IMR-90 (cell line): ENCODE measurements at regions not wholly inside any gene's neighbourhood (a gene's known extent, or its start where the extent isn't known, plus 50 kb on each side); places are given as distances from the start of the nearest gene placed in this dataset.

Experiments
- ATAC-seq: fragments of 200-7000 bp; cut with Tn5 transposase; 2 replicates; pipeline ENCODE4 v1.9.1; 2020; ENCODE audit warnings: low read depth, mild to moderate bottlenecking, moderate library complexity
- BruUV-seq: library from RNA; stranded (reverse); fragments of 400-500 nt; replicated peaks from 2 replicates; lab custom pipeline; 2021; lab: Mats Ljungman, UMichigan
- CTCF ChIA-PET: fragments of 300-600 bp; formaldehyde crosslinking; extraction: SDS; loops from one replicate; lab custom pipeline; 2021; ENCODE audit warnings: antibody characterized with exemption; lab: Yijun Ruan, JAX
- POLR2A ChIA-PET: fragments of 300-600 bp; sonication (Branson Sonifier 250); formaldehyde crosslinking; loops from one replicate; lab custom pipeline; 2022; ENCODE audit warnings: antibody characterized with exemption; ENCODE audit not compliant: unreplicated experiment; lab: Charles Lee
- DNase-seq: peaks from one replicate; pipeline ENCODE4 v3.0.0; 2013
- H2AFZ ChIP-seq: replicated peaks from 2 replicates; pipeline ENCODE3; 2013; ENCODE audit warnings: low read length, mild to moderate bottlenecking; ENCODE audit not compliant: poor library complexity
- H2AK5ac ChIP-seq: 2 replicates; pipeline ENCODE4 v1.6.1; 2013; ENCODE audit warnings: low read depth, low read length, inconsistent platforms
- H2AK9ac ChIP-seq: replicated peaks from 2 replicates; pipeline ENCODE3; 2013; ENCODE audit warnings: mild to moderate bottlenecking, low read depth, low read length, moderate library complexity; ENCODE audit not compliant: poor library complexity
- H2BK120ac ChIP-seq: 2 replicates; pipeline ENCODE4 v1.6.1; 2013; ENCODE audit warnings: low read depth, low read length, inconsistent platforms
- H2BK15ac ChIP-seq: 3 replicates; pipeline ENCODE4 v1.6.1; 2013; ENCODE audit warnings: low read depth, low read length, inconsistent platforms
- H2BK20ac ChIP-seq: 2 replicates; pipeline ENCODE4 v1.6.1; 2013; ENCODE audit warnings: low read depth, mild to moderate bottlenecking, inconsistent platforms, low read length, moderate library complexity
- H2BK5ac ChIP-seq: 2 replicates; pipeline ENCODE4 v1.6.1; 2013; ENCODE audit warnings: mild to moderate bottlenecking, low read depth, low read length, inconsistent platforms; ENCODE audit not compliant: poor library complexity, severe bottlenecking
- H3K14ac ChIP-seq: replicated peaks from 2 replicates; pipeline ENCODE4 v1.6.1; 2013; ENCODE audit warnings: low read depth, low read length, inconsistent platforms
- H3K18ac ChIP-seq: 2 replicates; pipeline ENCODE4 v1.6.1; 2013; ENCODE audit warnings: low read depth, low read length, control low read depth
- H3K23ac ChIP-seq: 2 replicates; pipeline ENCODE4 v1.6.1; 2013; ENCODE audit warnings: low read depth, low read length, inconsistent platforms
- H3K27ac ChIP-seq: 2 replicates; pipeline ENCODE4 v1.5.1; 2013; ENCODE audit warnings: mild to moderate bottlenecking, control low read depth, low read length; ENCODE audit not compliant: insufficient read depth
- H3K27me3 ChIP-seq: 2 replicates; pipeline ENCODE4 v1.6.1; 2013; ENCODE audit warnings: low read length; ENCODE audit not compliant: control insufficient read depth, insufficient read depth
- H3K36me3 ChIP-seq: 2 replicates; pipeline ENCODE4 v1.6.1; 2013; ENCODE audit warnings: low read length, mixed read lengths; ENCODE audit not compliant: control insufficient read depth, insufficient read depth
- H3K4ac ChIP-seq: 2 replicates; pipeline ENCODE4 v1.6.1; 2013; ENCODE audit warnings: low read depth, low read length, inconsistent platforms
- H3K4me1 ChIP-seq: 2 replicates; pipeline ENCODE4 v1.6.1; 2013; ENCODE audit warnings: low read length, mixed read lengths; ENCODE audit not compliant: control insufficient read depth, insufficient read depth
- H3K4me2 ChIP-seq: 2 replicates; pipeline ENCODE4 v1.6.1; 2013; ENCODE audit warnings: low read depth, mild to moderate bottlenecking, control low read depth, low read length, moderate library complexity
- H3K4me3 ChIP-seq: 2 replicates; pipeline ENCODE4 v1.5.1; 2013; ENCODE audit warnings: low read depth, mild to moderate bottlenecking, control low read depth, low read length, moderate library complexity; ENCODE audit not compliant: insufficient read depth
- H3K56ac ChIP-seq: 2 replicates; pipeline ENCODE4 v1.6.1; 2013; ENCODE audit warnings: low read length, inconsistent platforms; ENCODE audit not compliant: insufficient read depth; ENCODE audit errors: extremely low read depth
- H3K79me1 ChIP-seq, 2 experiments: 2 replicates each; pipeline ENCODE4 v1.6.1; 2013; ENCODE audit warnings: low read length in 2 of 2, inconsistent platforms in 1 of 2, low read depth in 1 of 2
- H3K9ac ChIP-seq: 2 replicates; pipeline ENCODE4 v1.6.1; 2013; ENCODE audit warnings: low read depth, low read length, control low read depth
- H3K9me1 ChIP-seq: 2 replicates; pipeline ENCODE4 v1.6.1; 2013; ENCODE audit warnings: low read length, inconsistent platforms; ENCODE audit not compliant: insufficient read depth
- H3K9me3 ChIP-seq: 2 replicates; pipeline ENCODE4 v1.6.1; 2013; ENCODE audit warnings: low read length; ENCODE audit not compliant: control insufficient read depth, insufficient read depth
- H4K20me1 ChIP-seq: 2 replicates; pipeline ENCODE4 v1.6.1; 2013; ENCODE audit warnings: low read length, inconsistent platforms; ENCODE audit not compliant: insufficient read depth
- H4K5ac ChIP-seq: 2 replicates; pipeline ENCODE4 v1.6.1; 2013; ENCODE audit warnings: mild to moderate bottlenecking, low read depth, low read length, control low read depth
- H4K8ac ChIP-seq, 2 experiments: 2 replicates each; pipeline ENCODE4 v1.6.1; 2013; ENCODE audit warnings: low read depth in 2 of 2, low read length in 2 of 2, control low read depth in 1 of 2, inconsistent platforms in 1 of 2
- H4K91ac ChIP-seq: 2 replicates; pipeline ENCODE4 v1.6.1; 2013; ENCODE audit warnings: low read depth, low read length, inconsistent platforms; ENCODE audit not compliant: insufficient read depth
- CEBPB ChIP-seq: IDR thresholded peaks from 2 replicates; pipeline ENCODE4 v1.6.1; 2012; ENCODE audit warnings: low read depth, low read length, improper control_type of control experiment
- CHD1 ChIP-seq: IDR thresholded peaks from 2 replicates; pipeline ENCODE4 v1.6.1; 2012; ENCODE audit warnings: low read depth, low read length, improper control_type of control experiment
- MAFK ChIP-seq: IDR thresholded peaks from 2 replicates; pipeline ENCODE4 v1.6.1; 2012; ENCODE audit warnings: low read depth, low read length, improper control_type of control experiment
- MAZ ChIP-seq: IDR thresholded peaks from 2 replicates; pipeline ENCODE4 v1.6.1; 2012; ENCODE audit warnings: low read depth, mild to moderate bottlenecking, low read length, improper control_type of control experiment, moderate library complexity, borderline replicate concordance
- MXI1 ChIP-seq: IDR thresholded peaks from 2 replicates; pipeline ENCODE4 v1.6.1; 2012; ENCODE audit warnings: low read depth, mild to moderate bottlenecking, low read length, moderate library complexity, borderline replicate concordance
- NFE2L2 ChIP-seq: fragments of 150-350 bp; IDR thresholded peaks from 2 replicates; pipeline ENCODE4 v1.6.1; 2016; ENCODE audit warnings: low read depth, mild to moderate bottlenecking, low read length
- POLR2A ChIP-seq: IDR thresholded peaks from 2 replicates; pipeline ENCODE4 v1.6.1; 2012; ENCODE audit warnings: mild to moderate bottlenecking, low read depth, low read length
- RAD21 ChIP-seq: IDR thresholded peaks from 2 replicates; pipeline ENCODE4 v1.6.1; 2012; ENCODE audit warnings: low read length, improper control_type of control experiment
- RCOR1 ChIP-seq: IDR thresholded peaks from 2 replicates; pipeline ENCODE4 v1.6.1; 2012; ENCODE audit warnings: mild to moderate bottlenecking, low read length, improper control_type of control experiment; ENCODE audit not compliant: insufficient replicate concordance
- RFX5 ChIP-seq: IDR thresholded peaks from 2 replicates; pipeline ENCODE4 v1.8.0; 2012; ENCODE audit warnings: low read depth, mild to moderate bottlenecking, low read length, moderate library complexity
- SMC3 ChIP-seq: fragments of 150-350 bp; IDR thresholded peaks from 2 replicates; pipeline ENCODE4 v1.6.1; 2016; ENCODE audit warnings: low read depth, mild to moderate bottlenecking, antibody characterized with exemption, low read length, moderate library complexity
- WGBS, 2 experiments: methylation state at CpG; one replicate each; pipeline versions ENCODE4 v1.1.5 to v1.1.7; 2013; ENCODE audit warnings: missing lambda C conversion rate in 2 of 2; ENCODE audit not compliant: insufficient read length in 1 of 2; ENCODE audit errors: extremely low coverage in 2 of 2; 5-methylcytosine and 5-hydroxymethylcytosine counted together
- dilution Hi-C: fragments of 300-500 bp; cut with HindIII; formaldehyde crosslinking; loops from one replicate; pipeline ENCODE4 v1.14.3; 2018; ENCODE audit warnings: low sequenced_read_pairs; ENCODE audit not compliant: unreplicated experiment
- in situ Hi-C: fragments of 300-500 bp; cut with MboI; formaldehyde crosslinking; loops from 3 replicates; pipeline ENCODE4 v1.14.3; 2019; ENCODE audit warnings: low sequenced_read_pairs, inconsistent platforms, mixed read lengths
- intact Hi-C: fragments of 100-400 bp; cut with micrococcal nuclease; formaldehyde crosslinking; loops from 2 replicates; pipeline ENCODE4 v1.10.0; 2022
- TF ChIP-seq, protein P1 (sequence below): fragments of 150-350 bp; IDR thresholded peaks from 2 replicates; pipeline ENCODE4 v1.6.1; 2016; ENCODE audit warnings: low read depth, mild to moderate bottlenecking, low read length, moderate library complexity, borderline replicate concordance
- TF ChIP-seq, protein P2 (sequence below): conservative IDR thresholded peaks from 2 replicates; pipeline ENCODE4 v1.5.1; 2012; ENCODE audit warnings: mild to moderate bottlenecking, low read depth, low read length, improper control_type of control experiment

DNA sequence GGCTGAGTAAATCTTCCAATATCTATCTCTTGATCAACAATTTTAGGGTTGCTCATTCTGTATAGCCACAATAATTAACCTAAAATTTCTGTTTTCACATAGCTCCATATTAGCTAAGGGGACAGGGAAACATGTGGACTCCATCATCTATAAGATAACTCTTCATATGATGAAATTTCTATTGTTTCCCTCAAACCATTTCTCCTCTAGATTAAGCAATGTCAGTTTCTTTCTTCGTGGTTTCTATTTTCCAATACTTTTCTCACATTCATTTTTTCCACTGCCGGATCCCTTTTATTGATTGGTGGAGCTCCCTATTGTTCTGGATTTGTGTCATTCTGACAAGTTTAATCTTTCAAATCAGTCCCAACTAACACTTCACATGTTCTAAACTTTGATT is 1221.3 kb upstream of the ZEB2 start:
- Histone ChIP-seq H3K56ac (no peak overlapping the region), H2BK20ac (no peak overlapping the region), H4K20me1 (no peaks in the 10 kb centered on the region), H3K27me3 (no peaks in the 10 kb centered on the region), H3K4me2 (no peak overlapping the region), H4K8ac (no peak overlapping the region), H3K36me3 (no peaks in the 10 kb centered on the region), H3K18ac (no peak overlapping the region), H2BK120ac (no peak overlapping the region), H3K9me1 (peaks cover 3% of the 10 kb centered on the region; the same call in 1 of the 2 replicates), H3K14ac (no peak overlapping the region), H2BK5ac (no peak overlapping the region), H3K27ac (no peak overlapping the region), H4K91ac (no peak overlapping the region), H2BK15ac (no peak overlapping the region), H3K4ac (no peak overlapping the region), H4K5ac (no peak overlapping the region), H3K4me1 (peaks cover 4% of the 10 kb centered on the region; the same call in 1 of the 2 replicates), H2AK9ac (no peak overlapping the region), H3K9me3 (no peaks in the 10 kb centered on the region), H3K79me1 (no peaks in the 10 kb centered on the region), H2AFZ (no peak overlapping the region), H3K4me3 (no peak overlapping the region), H2AK5ac (no peak overlapping the region), H3K23ac (no peak overlapping the region), H3K9ac (no peak overlapping the region)
- in situ Hi-C loops (no loop called here), dilution Hi-C loops (no loop called here), intact Hi-C loops (no loop called here)
- no TSS peak for BruUV-seq
- ChIA-PET CTCF (interaction anchor here (0.6 kb wide), 1 partner anchor 1622 kb away, joined by 11 read pairs; no protein-coding TSS in a partner anchor), POLR2A (no interaction called here)
- ATAC-seq: no peak
- TF ChIP-seq SMC3 (no peak), POLR2A (no peak), MAFK (no peak), CEBPB (no peak), CHD1 (no peak), RFX5 (no peak), MAZ (no peak), MXI1 (no peak), RAD21 (no peak), NFE2L2 (no peak), RCOR1 (no peak)
- TF ChIP-seq, protein P1, sequence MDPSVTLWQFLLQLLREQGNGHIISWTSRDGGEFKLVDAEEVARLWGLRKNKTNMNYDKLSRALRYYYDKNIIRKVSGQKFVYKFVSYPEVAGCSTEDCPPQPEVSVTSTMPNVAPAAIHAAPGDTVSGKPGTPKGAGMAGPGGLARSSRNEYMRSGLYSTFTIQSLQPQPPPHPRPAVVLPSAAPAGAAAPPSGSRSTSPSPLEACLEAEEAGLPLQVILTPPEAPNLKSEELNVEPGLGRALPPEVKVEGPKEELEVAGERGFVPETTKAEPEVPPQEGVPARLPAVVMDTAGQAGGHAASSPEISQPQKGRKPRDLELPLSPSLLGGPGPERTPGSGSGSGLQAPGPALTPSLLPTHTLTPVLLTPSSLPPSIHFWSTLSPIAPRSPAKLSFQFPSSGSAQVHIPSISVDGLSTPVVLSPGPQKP: no peak
- TF ChIP-seq, protein P2, sequence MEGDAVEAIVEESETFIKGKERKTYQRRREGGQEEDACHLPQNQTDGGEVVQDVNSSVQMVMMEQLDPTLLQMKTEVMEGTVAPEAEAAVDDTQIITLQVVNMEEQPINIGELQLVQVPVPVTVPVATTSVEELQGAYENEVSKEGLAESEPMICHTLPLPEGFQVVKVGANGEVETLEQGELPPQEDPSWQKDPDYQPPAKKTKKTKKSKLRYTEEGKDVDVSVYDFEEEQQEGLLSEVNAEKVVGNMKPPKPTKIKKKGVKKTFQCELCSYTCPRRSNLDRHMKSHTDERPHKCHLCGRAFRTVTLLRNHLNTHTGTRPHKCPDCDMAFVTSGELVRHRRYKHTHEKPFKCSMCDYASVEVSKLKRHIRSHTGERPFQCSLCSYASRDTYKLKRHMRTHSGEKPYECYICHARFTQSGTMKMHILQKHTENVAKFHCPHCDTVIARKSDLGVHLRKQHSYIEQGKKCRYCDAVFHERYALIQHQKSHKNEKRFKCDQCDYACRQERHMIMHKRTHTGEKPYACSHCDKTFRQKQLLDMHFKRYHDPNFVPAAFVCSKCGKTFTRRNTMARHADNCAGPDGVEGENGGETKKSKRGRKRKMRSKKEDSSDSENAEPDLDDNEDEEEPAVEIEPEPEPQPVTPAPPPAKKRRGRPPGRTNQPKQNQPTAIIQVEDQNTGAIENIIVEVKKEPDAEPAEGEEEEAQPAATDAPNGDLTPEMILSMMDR: no peak
- no peak for DNase-seq
- WGBS, 2 experiments: no CpG with 5 or more reads among the region's 2 CpGs
